ENCODE measurements at regions not wholly inside any gene's neighbourhood (a gene's known extent, or its start where the extent isn't known, plus 50 kb on each side); places are given as distances from the start of the nearest gene placed in this dataset.
"Not testable (repeated sequence)": the region's sequence is repeated elsewhere in the genome, so short reads cannot be mapped to it uniquely, and the experiment has no call there.

GRCh38 chr9:75289332-75289731 lies 201.0 kb downstream of the OSTF1 start:
- DNase-seq, result no peak

DNA sequence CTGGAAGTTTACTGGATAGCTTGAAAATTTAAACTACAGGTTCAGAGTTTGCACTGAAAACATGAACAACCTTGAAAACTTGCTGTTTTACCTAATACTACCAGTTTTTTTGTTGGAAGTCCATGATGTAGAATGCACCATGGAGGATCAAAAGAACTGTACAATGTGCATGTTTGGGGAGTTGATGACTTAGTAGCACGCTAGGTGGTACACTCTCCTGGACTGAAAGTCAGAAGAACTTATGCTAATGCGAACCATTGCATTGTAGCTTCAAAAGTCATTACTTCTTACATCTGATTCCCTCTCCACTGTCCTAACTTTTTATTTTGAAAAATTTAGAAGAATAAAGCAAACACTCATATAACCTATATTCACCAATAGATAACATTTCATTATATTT lies 211.0 kb downstream of the OSTF1 start:
- no peak for DNase-seq

GRCh38 chr9:75333624-75334023 lies 245.3 kb downstream of the OSTF1 start:
- DNase-seq, result no peak

DNA sequence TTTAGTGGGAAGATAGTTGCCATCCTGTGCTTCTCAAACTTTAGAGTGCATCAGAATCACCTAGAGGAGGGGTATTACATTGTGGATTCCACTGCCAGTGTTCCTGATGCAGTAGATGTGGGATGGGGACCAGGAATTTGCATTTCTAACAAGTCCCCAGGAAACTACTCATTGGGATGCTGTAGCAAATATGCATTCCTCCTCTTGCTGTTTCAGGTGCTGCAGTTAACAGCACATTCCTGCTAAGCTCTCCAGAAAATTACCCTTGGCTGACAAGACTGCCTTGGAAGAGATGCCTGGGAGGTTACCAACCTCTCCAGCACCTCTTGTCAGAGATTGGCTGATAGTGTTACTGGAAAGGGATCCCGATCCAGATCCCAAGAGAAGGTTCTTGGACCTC lies 270.5 kb downstream of the OSTF1 start:
- no peak for DNase-seq

DNA sequence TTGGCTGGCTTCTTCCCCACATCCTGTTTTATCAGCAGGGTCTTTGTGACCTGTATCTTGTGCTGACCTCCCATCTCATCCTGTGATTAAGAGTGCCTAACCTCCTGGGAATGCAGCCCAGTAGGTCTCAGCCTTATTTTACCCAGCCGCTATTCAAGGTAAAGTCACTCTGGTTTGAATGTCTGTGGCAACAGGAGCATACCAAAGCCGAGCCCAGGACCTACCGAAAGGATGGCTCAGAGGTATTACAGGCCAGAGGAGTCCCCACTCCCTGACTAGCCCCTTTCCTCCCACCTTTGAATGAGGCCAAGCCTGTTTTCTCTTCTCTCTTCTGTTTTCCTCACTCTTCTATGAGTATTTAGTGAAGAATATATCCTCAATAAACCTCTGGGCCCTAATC lies 271.3 kb downstream of the OSTF1 start:
- DNase-seq, result no peak

DNA sequence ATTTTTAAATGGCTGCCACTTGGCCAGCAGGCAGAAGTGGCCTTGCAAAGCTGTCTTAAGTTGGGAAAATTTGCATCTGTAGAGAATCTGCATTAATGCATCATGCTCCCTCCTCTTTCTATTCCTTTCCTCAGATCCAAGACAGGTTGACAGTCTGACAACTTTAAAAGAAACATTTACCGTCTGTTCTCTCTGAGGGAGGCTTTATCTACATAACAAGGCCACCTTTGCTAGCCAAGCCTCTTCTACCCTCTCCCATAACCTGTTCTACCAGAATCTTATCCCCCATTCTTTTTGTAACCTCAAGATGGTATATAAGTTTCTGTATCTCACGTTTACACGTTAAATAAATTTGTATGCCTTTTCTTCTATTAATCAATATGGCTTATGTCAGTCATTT lies 271.9 kb downstream of the OSTF1 start:
- no peak for DNase-seq

DNA sequence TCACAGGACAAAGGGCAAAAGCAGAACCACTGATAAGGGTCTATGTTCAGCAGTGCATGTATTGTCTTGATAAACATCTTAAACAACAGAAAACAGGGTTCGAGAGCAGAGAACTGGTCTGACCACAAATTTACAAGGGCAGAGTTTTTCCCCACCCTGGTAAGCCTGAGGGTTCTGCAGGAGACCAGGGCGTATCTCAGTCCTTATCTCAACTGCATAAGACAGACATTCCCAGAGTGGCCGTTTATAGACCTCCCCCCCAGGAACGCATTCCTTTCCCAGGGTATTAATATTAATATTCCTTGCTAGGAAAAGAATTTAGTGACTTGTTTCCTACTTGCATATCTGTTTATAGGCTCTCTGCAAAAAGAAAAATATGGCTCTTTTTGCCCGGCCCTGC lies 274.1 kb downstream of the OSTF1 start:
- DNase-seq, result not testable (repeated sequence)

DNA sequence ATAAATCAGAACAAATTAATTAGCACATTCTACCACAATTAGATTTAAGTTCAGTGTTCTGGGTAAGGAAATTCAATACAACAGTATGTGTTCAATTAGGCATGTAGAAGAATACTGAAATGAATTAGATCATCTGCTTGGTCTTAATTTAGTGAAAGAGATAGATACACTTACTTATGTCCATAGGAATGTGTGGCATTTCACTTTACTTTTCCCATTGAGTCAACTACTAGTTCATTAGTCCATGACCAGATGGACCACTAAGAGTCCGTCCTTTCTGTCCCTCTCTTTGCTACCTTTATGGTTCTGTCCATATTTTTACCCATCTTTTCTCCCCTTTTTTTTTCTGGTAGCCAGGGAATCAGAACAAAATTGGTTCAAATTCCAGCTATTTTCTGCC lies 276.9 kb downstream of the OSTF1 start:
- DNase-seq, result no peak

DNA sequence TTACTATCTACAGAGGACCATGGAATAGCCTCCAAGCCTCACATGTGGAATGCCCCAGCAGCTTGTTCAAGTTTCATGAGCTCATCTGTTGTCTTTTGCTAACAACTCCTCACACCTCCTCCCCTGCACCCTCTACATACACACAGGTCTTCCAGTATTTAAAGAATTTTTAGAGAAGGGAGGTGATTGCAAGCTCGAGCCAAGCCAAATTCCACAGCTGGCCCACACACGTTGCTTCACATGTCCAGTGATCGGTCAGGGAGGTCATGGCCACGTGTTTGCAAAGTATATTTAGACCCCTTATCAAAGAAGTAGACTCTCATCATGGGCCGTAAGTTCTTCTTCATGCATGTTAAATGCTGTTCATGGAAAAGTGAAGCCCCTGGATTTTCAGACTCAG lies 281.7 kb downstream of the OSTF1 start:
- DNase-seq, result no peak

- DNase-seq, result no peak
Measured at GRCh38 chr9:75372499-75373268, 284.4 kb downstream of the OSTF1 start.

GRCh38 chr9:75376680-75377254 lies 288.5 kb downstream of the OSTF1 start:
- no peak for DNase-seq

DNA sequence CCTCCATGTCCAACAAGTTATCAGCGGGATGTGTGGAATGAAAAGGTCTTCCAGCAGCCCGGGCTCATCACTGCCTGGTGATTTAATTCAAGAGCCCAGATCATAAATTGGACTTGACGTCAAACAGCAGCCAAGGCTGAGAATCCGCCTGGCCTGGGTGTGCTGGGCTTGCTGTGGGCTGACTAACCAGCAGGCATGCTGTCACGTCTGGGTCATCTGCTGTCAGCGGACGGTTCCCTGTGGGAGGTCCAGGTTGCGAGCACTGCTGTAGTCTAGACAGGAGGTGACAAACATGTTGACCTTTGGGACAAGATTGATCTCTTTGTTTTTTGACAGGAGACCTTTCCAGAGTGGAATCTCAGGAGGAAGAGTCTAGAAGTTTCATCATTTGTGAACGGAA lies 289.7 kb downstream of the OSTF1 start:
- no peak for DNase-seq

DNA sequence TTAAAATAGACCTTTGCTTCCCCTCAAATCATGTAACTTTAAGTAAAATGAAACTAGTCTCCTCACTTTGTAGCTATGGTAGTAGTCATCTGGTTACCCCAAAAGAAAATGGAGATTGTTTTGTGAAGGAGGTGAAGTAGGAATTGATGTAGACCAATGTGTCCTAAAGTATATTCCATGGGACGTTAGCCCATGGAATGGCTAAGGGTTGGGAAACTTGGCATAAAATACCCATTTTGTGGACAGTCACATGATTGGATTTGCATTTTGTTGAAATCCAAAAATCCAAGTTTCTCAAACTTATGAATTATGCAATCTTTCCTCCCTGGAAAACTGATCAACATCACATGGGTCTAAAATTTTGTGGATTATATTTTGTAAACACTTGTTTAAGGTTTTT lies 290.6 kb downstream of the OSTF1 start:
- no peak for DNase-seq

DNA sequence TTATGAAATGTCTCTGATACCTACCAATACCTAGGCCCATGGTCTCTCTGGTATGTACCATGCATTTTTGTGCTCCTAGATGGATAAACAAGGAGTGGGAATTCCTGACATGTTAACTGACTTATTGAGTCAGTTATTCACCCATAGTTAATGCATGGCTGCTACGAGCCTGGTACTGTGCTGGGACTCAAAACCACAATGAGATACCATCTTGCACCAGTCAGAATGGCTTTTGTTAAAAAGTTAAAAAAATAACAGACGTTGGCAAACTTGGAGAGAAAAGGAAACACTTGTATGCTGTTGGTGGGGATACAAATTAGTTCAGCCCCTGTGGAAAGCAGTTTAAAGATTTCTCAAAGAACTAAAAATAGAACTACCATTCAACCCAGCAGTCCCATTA lies 293.8 kb downstream of the OSTF1 start:
- no peak for DNase-seq

GRCh38 chr9:75383420-75384034 lies 295.2 kb downstream of the OSTF1 start:
- not testable (repeated sequence) for DNase-seq

- DNase-seq, result no peak
Measured at GRCh38 chr9:75385236-75385635, 296.9 kb downstream of the OSTF1 start.

GRCh38 chr9:75389101-75389500 lies 300.8 kb downstream of the OSTF1 start:
- no peak for DNase-seq

DNA sequence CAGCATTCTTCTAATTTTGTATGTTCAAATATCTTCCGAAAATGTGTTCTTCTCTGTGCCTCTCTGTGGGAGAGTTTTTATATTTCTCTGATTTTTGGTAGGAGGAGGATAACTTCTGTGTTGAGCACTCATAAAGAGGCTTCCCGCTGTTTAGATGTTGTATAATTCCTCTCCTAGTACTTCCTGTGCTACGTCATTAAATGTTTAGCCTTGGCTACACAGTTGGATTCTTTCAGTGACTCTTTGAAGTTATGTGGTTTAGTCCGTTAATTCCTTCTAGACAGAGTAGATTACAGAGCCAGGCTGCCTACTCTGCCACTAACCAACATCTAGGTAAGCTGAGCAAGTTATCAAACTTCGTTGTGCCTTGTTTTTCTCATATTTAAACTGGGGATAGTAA lies 302.6 kb downstream of the OSTF1 start:
- DNase-seq, result no peak

DNA sequence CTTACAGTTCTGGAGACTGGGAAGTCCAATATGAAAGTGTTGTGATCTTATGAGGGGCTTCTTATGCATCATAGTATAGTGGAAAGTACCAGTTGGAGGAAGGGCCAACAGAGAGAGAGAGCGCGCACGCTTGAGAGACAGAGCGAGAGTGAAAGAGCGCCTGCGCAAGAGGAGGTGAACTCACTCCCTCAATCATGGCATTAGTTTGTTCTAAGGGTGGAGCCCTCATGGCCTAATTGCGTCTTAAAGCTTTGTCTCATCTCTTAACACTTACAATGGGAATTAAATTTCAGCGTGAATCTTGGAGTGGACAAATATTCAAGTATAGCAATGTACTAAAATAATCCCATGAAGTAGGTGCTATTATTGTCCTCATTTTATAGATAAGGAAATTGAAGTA lies 303.2 kb downstream of the OSTF1 start:
- no peak for DNase-seq

DNA sequence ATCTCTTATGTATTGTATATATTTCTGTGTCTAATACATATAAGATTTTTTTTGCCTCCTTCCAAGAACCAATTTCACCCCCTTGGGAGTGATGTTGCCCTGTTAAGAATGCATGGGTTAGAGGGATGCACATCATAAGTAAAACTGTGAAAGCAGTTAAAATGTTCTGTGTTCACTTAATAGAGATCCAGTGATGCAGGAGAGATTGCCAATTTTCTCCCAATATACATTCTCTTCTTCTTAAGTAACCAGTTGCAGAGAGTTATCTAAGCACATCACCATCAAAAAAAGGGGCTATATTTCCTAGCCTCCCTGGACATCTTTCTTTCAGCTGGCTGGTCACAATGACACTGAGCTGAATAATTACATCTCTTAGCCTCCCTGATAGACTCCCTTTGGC lies 307.0 kb downstream of the OSTF1 start:
- DNase-seq, result no peak

DNA sequence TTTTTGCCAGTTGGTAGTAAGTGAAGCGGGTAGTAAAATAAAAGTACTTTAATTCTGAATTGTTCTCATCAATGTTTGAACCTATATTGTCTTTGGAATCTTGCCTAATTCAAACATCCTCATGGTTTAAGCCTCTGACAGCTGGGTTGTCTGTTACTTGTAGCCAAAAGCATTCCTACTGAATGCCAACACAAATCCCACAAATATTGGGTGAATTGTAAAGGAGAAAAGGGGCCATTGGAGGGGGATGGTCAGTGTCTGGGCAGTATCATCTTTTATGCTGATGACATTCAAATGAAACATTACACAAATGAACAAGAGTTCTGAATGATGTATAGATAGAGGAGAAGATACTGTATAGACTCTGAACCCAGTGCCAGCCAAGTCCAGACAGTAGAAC lies 309.5 kb downstream of the OSTF1 start:
- no peak for DNase-seq

GRCh38 chr9:75408391-75408790 lies 320.1 kb downstream of the OSTF1 start:
- no peak for DNase-seq

GRCh38 chr9:75410405-75410804 lies 322.1 kb downstream of the OSTF1 start:
- DNase-seq, result no peak

GRCh38 chr9:75414371-75415160 lies 326.3 kb downstream of the OSTF1 start:
- DNase-seq, result no peak

Data from activated CD4-positive, alpha-beta T cell treated with anti-CD3 and anti-CD28 coated beads for 48 hours (primary cell).